GM18873 (cell line): ENCODE measurements at regions not wholly inside any gene's neighbourhood (a gene's known extent, or its start where the extent isn't known, plus 50 kb on each side); places are given as distances from the start of the nearest gene placed in this dataset.
A peak's percentile ranks its signal among the peaks of the same experiment; 100 is the strongest.

Experiments used
- ATAC-seq: cut with Tn5 transposase; IDR thresholded peaks from one replicate; pipeline ENCODE4 v1.9.1; 2021; ENCODE audit warnings: mild to moderate bottlenecking, moderate library complexity, moderate number of reproducible peaks; ENCODE audit not compliant: unreplicated experiment, low FRiP score

- no peak for ATAC-seq
Observed at GRCh38 chr14:87824266-87824665, 168.7 kb downstream of the GALC start.

- no peak for ATAC-seq
Observed at GRCh38 chr14:87816416-87816815, 176.6 kb downstream of the GALC start.

GRCh38 chr14:87815121-87815520 lies 177.9 kb downstream of the GALC start:
- ATAC-seq = no peak

GRCh38 chr14:87813686-87814085 lies 179.3 kb downstream of the GALC start:
- ATAC-seq = no peak

- ATAC-seq = no peak
Observed at GRCh38 chr14:87813211-87813610, 179.8 kb downstream of the GALC start.

GRCh38 chr14:87811246-87811645 lies 181.7 kb downstream of the GALC start:
- ATAC-seq = no peak

GRCh38 chr14:87810711-87811110 lies 182.3 kb downstream of the GALC start:
- no peak for ATAC-seq

GRCh38 chr14:87809261-87809660 lies 183.7 kb downstream of the GALC start:
- ATAC-seq = no peak

GRCh38 chr14:87805315-87805723 lies 187.7 kb downstream of the GALC start:
- ATAC-seq = no peak

GRCh38 chr14:87800216-87800615 lies 192.8 kb downstream of the GALC start:
- ATAC-seq = no peak

- no peak for ATAC-seq
Observed at GRCh38 chr14:87799400-87799799, 193.6 kb downstream of the GALC start.

- ATAC-seq = no peak
Observed at GRCh38 chr14:87797001-87797400, 196.0 kb downstream of the GALC start.

GRCh38 chr14:87794561-87794960 lies 198.4 kb downstream of the GALC start:
- no peak for ATAC-seq

GRCh38 chr14:87785897-87786296 lies 207.1 kb downstream of the GALC start:
- ATAC-seq = no peak

- ATAC-seq = no peak
Observed at GRCh38 chr14:87784386-87784785, 208.6 kb downstream of the GALC start.

- ATAC-seq = no peak
Observed at GRCh38 chr14:87783071-87783470, 209.9 kb downstream of the GALC start.

- ATAC-seq = no peak
Observed at GRCh38 chr14:87772854-87773253, 220.1 kb downstream of the GALC start.

GRCh38 chr14:87767567-87767901 lies 225.4 kb downstream of the GALC start:
- peak; percentile 75 for ATAC-seq

GRCh38 chr14:87758876-87759275 lies 234.1 kb downstream of the GALC start:
- no peak for ATAC-seq

GRCh38 chr14:87756661-87757060 lies 236.3 kb downstream of the GALC start:
- ATAC-seq = no peak

GRCh38 chr14:87754520-87755223 lies 238.3 kb downstream of the GALC start:
- no peak for ATAC-seq

- no peak for ATAC-seq
Observed at GRCh38 chr14:87748558-87748957, 244.4 kb downstream of the GALC start.
